ENCODE measurements at regions not wholly inside any gene's neighbourhood (a gene's known extent, or its start where the extent isn't known, plus 50 kb on each side); places are given as distances from the start of the nearest gene placed in this dataset.

DNA sequence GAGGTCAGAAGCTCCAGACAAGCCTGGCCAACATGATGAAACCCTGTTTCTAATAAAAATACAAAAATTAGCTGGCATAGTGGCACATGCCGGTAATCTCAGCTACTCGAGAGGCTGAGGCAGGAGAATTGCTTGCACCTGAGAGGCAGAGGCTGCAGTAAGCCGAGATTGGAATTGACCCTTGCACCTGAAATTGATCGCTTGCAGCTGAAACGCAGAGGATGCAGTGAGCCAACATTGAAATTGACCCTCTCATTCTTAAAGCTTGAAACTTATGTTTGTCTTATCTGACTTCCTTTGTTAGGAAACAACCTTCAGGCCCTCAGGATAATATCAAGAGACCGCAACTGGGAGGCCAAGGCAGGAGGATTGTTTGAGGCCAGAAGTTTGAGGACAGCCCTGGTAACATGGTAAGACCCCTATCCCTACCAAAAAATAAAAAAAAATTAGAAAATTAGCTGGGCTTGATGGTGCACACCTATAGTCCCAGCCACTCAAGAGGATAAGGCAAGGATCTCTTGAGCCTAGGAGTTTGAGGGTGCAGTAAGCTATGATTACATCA is 376.6 kb upstream of the XYLT1 start:
- no peak for DNase-seq

GRCh38 chr16:17846030-17846429 is 375.3 kb upstream of the XYLT1 start:
- DNase-seq = no peak

DNA sequence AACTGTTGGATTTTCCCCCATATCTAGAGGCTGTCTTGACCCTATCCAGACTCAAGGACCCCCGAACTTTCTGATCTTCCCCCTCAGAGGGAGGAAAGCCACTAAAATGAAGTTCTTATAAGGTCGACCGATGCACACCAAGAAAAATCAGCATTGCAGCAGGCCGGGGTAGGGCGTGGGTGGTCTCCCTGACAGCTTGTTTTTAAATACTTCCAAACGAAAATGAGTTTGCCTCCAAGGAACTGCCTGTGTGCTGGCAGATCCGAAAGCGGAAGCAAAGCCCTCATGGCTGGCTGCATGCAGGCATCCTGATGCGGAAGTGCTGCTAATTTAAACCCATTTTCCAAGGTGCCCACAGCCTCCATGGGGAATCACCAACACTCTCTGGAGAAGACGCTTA is 374.3 kb upstream of the XYLT1 start:
- no peak for DNase-seq

GRCh38 chr16:17843905-17844304 is 373.1 kb upstream of the XYLT1 start:
- DNase-seq = no peak

- no peak for DNase-seq
Observed at GRCh38 chr16:17839907-17840306, 369.1 kb upstream of the XYLT1 start.

GRCh38 chr16:17839272-17839671 is 368.5 kb upstream of the XYLT1 start:
- DNase-seq = no peak

- no peak for DNase-seq
Observed at GRCh38 chr16:17836868-17837602, 366.3 kb upstream of the XYLT1 start.

- DNase-seq = no peak
Observed at GRCh38 chr16:17835118-17835876, 364.5 kb upstream of the XYLT1 start.

- no peak for DNase-seq
Observed at GRCh38 chr16:17832738-17833137, 362.0 kb upstream of the XYLT1 start.

GRCh38 chr16:17831330-17831729 is 360.6 kb upstream of the XYLT1 start:
- DNase-seq = no peak

DNA sequence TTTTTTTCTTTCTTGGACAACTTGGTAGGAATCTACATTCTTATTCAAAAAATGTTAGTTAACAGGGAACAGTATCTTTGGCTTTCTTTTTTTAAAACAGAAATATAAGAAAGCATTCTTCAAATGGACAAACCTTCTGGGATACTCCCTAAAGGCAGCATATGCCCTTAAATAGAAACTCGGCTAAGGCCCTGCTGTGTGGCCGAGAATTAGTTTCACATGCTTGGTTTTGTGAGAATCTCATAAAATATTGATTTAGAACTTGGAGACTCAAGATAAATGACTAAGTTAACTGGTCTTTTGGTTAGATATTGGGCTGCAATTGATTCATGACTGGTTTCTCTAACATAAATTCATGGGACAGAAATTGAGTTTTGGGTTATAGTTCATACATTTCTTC is 359.9 kb upstream of the XYLT1 start:
- no peak for DNase-seq

GRCh38 chr16:17829811-17830210 is 359.1 kb upstream of the XYLT1 start:
- DNase-seq = no peak

DNA sequence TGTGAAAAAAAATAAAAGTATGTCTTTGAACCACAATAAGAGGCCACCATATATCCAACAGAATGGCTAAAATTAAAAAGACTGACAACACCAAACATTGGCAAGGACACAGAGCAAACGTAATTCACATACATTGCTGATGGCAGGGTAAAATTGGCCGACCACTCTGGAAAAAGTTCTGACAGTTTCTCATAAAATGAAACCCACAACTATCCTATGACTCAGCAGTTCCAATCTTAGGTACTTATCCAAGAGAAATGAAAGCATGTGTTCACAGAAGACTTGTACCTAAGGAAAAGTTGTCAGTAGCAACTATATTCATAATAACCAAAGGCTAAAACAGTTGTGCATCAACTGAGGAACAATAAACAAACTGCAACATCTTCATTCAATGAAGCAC is 357.3 kb upstream of the XYLT1 start:
- no peak for DNase-seq

GRCh38 chr16:17827313-17827712 is 356.6 kb upstream of the XYLT1 start:
- DNase-seq = no peak

DNA sequence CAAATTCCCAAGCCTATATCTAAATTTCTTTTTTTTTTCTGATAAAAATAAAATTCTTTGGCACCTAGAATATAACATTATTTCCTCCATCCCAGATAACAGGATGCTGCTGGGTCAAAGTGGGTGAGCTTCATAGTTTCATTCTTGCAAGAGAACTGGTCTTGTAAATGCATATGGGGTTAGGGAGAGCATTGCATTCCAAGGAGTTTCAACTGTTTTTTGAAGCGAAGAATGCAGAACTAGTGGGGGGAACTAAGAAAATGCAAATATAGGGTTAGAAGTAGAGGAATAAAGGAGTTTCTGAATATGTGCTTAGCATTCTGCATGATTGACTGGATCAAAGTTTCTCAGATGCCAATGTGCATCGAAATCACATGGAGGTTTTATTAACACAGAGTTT is 347.2 kb upstream of the XYLT1 start:
- no peak for DNase-seq

- no peak for DNase-seq
Observed at GRCh38 chr16:17817260-17817659, 346.5 kb upstream of the XYLT1 start.

DNA sequence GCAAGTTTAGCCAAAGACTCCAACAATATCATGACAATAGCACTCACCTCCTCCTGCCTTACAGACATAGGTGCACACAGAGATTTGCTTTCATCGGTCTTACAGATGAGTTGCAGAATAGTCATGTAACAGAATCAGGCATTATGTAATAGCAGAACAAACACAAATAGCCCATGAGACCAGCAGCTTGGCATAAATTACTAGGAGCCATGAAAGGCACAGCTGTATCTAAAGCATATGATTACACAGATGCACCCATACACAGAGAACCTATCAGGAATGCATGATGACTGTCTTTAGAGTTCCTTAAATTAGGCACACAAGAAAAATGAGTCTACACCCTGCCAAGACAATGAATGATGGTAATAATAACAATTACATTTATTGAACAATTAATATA is 342.0 kb upstream of the XYLT1 start:
- DNase-seq = no peak

DNA sequence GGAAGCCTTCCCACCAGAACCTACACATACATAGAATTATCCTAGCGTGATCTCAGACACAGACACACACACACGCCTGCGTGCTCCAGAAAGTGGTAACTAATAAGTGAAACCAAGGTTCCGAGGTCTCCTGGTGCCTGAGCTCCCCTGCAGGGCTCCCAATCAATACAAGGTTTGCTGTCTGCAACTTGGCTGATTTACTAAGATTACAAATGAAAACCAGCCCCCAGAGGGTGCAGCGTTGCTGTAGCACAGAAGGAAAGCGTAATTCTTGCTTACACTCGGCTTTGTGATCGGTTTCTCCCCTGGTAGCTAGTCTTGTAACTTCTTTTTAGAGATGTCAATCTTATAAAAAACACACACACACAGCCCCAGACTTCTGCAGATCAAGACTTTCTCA is 334.1 kb upstream of the XYLT1 start:
- no peak for DNase-seq

GRCh38 chr16:17803625-17804410 is 333.1 kb upstream of the XYLT1 start:
- no peak for DNase-seq

DNA sequence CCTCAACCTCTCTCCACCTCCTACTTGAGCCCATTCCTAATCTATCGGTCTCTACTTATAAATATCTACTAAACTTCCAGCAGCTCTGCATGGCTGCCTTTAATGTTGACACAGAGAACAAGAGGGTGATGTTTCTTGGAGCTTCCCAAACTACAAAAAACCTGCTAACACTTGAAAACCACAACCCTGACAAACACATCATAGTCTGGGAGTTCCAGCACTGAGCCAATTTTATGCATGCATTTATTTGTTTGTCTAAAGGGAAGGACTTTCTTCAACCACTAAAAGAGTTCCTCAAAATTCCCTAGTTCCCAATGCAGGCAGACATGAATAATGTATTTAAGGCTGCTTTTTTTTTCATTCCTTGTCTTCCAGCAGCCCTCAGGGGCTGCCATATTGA is 331.8 kb upstream of the XYLT1 start:
- DNase-seq = no peak

- DNase-seq = no peak
Observed at GRCh38 chr16:17801068-17801467, 330.3 kb upstream of the XYLT1 start.

- no peak for DNase-seq
Observed at GRCh38 chr16:17798716-17799115, 328.0 kb upstream of the XYLT1 start.

GRCh38 chr16:17793354-17793753 is 322.6 kb upstream of the XYLT1 start:
- no peak for DNase-seq

- no peak for DNase-seq
Observed at GRCh38 chr16:17784073-17784472, 313.3 kb upstream of the XYLT1 start.
